HG03378 (cell line): ENCODE measurements at regions not wholly inside any gene's neighbourhood (a gene's known extent, or its start where the extent isn't known, plus 50 kb on each side); places are given as distances from the start of the nearest gene placed in this dataset.
"Not testable (repeated sequence)": the region's sequence is repeated elsewhere in the genome, so short reads cannot be mapped to it uniquely, and the experiment has no call there.

Source experiments
- ATAC-seq: cut with Tn5 transposase; IDR thresholded peaks from one replicate; pipeline ENCODE4 v1.9.1; 2021; ENCODE audit warnings: mild to moderate bottlenecking, moderate library complexity; ENCODE audit not compliant: unreplicated experiment

- no peak for ATAC-seq
These were observed 569.3 kb upstream of the CCDC179 start for GRCh38 chr11:23429569-23429968.

DNA sequence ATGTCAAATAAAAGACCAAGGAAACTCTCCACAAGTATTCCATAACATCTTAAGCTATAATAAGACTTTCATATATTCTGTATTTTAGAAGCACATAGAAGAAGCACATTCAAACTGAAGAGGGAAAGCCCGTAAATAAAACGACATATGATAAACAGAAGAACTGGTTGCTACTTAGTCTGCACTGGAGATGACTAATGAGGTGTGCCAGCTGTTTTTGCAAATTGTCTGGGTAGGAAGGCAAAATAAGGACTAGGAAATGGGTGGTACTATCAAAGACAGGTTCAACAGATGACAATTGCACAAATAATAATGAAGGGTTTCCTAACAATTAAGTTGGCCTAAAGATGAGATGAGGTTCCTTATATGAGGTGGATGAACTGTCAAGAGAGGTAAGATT lies 593.2 kb upstream of the CCDC179 start:
- ATAC-seq: no peak

GRCh38 chr11:23455321-23455891 lies 595.1 kb upstream of the CCDC179 start:
- ATAC-seq: no peak

DNA sequence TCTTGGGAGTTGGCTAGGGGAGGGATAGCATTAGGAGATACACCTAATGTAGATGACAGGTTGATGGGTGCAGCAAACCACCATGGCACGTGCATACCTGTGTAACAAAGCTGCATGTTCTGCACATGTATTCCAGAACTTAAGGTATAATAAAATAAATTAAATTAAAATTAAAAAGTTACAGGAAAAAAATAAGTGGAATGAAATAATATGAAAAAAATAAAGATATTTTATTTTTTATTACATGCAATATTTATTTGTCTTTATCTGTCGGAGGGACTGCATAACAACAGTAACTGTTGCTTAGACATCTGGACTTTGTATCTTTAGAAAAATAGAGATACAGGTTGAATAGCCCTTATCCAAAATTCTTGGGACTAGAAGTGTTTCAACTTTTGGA lies 597.4 kb upstream of the CCDC179 start:
- ATAC-seq: no peak

DNA sequence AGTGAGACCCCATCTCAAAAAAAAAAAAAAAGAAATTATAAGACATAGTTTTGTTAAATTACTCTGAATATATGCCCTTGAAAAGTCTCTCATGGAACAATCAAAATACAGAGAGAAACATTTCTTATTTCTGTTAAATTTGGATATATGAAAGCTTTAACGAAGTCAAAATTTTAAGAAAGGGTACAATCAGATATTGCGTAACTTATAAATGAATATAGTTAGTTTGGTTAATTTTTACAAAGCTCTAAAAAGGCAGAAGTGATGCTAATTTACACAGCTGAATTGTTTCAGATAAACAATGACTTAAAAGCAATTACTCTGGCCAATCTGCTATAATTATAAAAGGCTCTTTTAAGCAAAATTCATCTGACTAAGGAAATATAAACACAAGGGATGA lies 611.6 kb upstream of the CCDC179 start:
- no peak for ATAC-seq

- no peak for ATAC-seq
These were observed 613.5 kb upstream of the CCDC179 start for GRCh38 chr11:23473782-23474181.

- no peak for ATAC-seq
These were observed 620.5 kb upstream of the CCDC179 start for GRCh38 chr11:23480736-23481135.

GRCh38 chr11:23484146-23484545 lies 623.9 kb upstream of the CCDC179 start:
- not testable (repeated sequence) for ATAC-seq

- not testable (repeated sequence) for ATAC-seq
These were observed 624.3 kb upstream of the CCDC179 start for GRCh38 chr11:23484618-23485017.

DNA sequence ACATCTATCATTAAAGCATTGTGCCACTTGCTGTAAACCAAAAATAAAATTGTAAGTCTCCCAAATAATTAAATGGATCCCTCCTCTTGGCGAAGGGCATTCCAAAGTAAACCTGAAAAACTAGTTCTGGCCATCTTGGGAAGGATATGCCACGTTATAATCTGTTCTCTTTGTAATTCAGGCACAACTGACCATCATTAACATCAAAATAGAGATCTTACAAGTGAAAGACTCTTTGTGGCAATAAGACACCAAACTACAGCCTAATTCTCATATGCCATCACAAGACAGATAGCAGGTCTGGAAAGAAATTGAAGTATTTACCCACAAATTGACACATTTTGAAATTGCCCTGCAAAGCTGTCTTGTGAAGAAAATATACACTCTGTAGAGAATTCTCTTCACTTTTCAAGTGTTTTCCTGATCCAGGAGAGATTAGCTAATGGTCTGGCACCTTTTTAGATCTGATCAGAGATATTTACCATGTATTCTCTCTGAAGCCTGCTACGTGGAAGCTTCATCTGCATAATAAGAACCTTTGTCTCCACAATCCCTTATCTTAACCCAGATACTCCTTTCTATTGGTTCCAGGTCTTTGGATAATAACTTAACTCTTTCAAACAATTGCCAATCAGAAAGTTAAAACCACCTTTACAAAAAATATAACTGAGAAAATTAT lies 630.4 kb upstream of the CCDC179 start:
- no peak for ATAC-seq

DNA sequence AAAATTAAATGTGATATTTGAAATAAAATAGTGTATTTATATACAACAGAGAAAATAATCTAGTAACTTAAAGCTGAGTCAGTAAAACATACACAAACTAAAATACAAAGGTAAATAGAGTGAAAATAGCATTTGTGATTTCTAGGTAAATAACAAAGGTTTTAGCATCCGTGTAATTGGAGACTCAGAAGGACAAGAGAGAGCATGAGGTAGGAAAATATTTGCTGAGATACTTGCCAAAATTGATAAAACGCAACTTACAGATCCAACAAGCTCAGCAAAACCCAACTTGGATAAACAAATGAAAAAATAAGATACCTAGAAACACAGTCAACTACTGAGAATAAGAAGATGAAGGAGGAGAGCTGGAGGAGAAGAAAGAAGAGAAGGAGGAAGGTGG lies 634.7 kb upstream of the CCDC179 start:
- ATAC-seq: no peak

- no peak for ATAC-seq
These were observed 636.1 kb upstream of the CCDC179 start for GRCh38 chr11:23496340-23496739.

DNA sequence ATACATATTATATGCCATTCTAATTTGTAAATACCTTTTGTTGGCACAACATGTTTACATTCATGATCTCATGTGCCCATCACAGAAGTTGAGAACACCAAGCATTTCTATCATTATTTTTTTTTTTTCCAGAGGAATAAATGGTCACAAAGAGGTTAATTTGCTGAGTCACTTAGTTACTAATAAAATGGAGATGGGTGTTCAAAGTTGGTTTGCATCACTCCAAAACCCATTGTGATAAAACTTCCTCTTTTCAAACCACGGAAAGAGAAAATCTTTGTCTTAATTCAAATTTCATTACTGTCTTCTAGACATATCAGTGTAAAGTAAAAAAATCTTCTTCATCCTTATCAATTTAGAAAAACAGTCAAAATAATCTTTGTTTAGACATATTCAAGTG lies 636.8 kb upstream of the CCDC179 start:
- no peak for ATAC-seq

GRCh38 chr11:23502389-23502788 lies 642.1 kb upstream of the CCDC179 start:
- no peak for ATAC-seq

DNA sequence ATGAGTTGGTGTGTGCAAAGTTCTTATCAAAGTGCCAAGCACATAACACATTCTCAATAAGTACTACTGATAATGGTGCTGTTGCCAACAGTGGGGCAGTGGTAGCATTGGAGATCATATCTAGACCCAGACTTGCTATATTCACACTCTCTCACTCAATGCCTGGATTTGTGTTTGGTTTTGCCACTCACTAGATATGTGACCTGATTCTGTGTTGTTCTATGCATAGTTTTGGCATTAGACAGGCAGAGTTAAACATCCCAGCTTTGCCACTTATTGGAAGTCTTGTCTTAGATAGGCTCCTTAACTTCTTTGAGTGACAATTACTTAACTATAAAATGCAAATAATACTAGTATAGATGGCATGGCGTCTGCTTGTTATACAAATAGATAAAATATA lies 642.6 kb upstream of the CCDC179 start:
- ATAC-seq: no peak

GRCh38 chr11:23509023-23509422 lies 648.7 kb upstream of the CCDC179 start:
- ATAC-seq: no peak

DNA sequence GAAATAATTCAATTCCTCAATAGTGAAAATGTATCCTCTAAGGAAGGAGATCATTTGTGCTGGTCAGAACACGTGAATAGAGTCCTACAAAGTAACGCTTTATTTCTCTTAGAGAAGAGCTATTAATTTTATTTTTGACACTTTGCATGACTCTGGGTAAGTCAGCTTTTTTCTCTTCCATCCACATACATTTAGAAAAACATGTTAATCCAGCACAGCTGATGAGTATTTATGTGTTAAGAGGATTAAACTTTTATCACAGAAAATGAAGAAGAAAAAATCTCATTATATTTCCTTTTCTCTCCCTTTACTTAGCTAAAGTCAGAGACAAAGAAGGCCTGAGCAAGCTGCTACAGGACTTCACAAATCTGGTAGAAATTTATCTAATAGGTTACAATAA lies 649.5 kb upstream of the CCDC179 start:
- ATAC-seq: no peak

DNA sequence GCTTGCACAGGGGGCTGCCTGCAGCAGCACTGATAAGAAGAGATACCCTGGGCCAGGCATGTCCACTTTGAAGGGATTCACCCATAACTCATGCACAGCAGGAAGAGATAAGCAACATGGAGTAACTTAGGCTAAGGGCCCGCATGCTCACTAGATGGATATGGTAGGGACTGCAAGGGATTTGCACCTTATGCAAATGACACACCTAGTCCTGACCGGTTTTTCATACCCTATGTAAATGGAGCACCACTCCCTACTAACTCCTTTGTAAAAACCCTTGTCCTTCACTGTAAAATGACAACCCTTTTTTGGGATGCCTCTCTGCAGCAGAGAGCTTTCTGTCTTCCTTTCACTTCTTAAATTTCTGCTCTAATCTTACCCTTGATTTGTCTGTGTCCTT lies 658.9 kb upstream of the CCDC179 start:
- ATAC-seq: no peak

GRCh38 chr11:23520226-23520960 lies 660.1 kb upstream of the CCDC179 start:
- ATAC-seq: no peak

DNA sequence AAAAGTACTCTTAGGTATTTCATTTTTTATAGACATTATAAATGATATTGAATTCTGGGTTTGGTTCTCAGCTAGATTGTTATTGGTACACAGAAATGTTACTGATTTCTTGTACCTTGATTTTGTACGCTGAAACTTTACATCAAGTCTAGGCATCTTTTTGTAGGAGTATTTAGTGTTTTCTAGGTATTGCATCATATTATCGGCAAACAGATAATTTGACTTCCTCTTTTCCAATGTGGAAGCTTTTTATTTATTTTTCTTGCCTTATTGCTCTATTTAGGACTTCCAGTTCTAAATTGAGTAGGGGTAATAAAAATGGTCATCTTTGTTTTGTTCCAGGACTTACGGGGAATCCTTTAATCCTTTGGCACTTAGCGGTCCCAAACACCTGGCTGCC lies 676.6 kb upstream of the CCDC179 start:
- no peak for ATAC-seq

- ATAC-seq: no peak
These were observed 679.3 kb upstream of the CCDC179 start for GRCh38 chr11:23539556-23539955.

GRCh38 chr11:23540101-23540561 lies 679.9 kb upstream of the CCDC179 start:
- ATAC-seq: peak; percentile 93
